H1 (cell line): ENCODE measurements at regions not wholly inside any gene's neighbourhood (a gene's known extent, or its start where the extent isn't known, plus 50 kb on each side); places are given as distances from the start of the nearest gene placed in this dataset.

Experiments
- CTCF ChIA-PET: fragments of 300-600 bp; sonication (Branson Sonifier 250); formaldehyde crosslinking; loops from one replicate; lab custom pipeline; 2021; ENCODE audit not compliant: partially characterized antibody; lab: Charles Lee
- POLR2A ChIA-PET: fragments of 300-600 bp; sonication (Branson Sonifier 250); formaldehyde crosslinking; loops from one replicate; lab custom pipeline; 2021; ENCODE audit warnings: inconsistent platforms; ENCODE audit not compliant: partially characterized antibody; lab: Charles Lee
- DNase-seq, 2 experiments: peaks; one replicate each; pipeline versions ENCODE4 v3.0.0 to v3.0.0-alpha.2; 2010 to 2022; ENCODE audit warnings: low spot score in 2 of 2, low read depth in 1 of 2, mixed read lengths in 1 of 2
- FAIRE-seq: peaks from 2 replicates; lab custom pipeline; 2011; peaks lifted over from hg19 to GRCh38; lab: Jason Lieb, UNC
- H2AFZ ChIP-seq: 2 replicates; pipeline ENCODE4 v1.8.1; 2012; ENCODE audit warnings: low read length, inconsistent platforms
- H2AK5ac ChIP-seq: 2 replicates; pipeline ENCODE4 v1.6.1; 2013; ENCODE audit warnings: low read depth, low read length
- H2BK120ac ChIP-seq: replicated peaks from 2 replicates; pipeline ENCODE3; 2013; ENCODE audit warnings: low read depth, low read length, inconsistent platforms
- H2BK12ac ChIP-seq: 2 replicates; pipeline ENCODE4 v1.6.1; 2013; ENCODE audit warnings: low read depth, low read length
- H2BK15ac ChIP-seq: 2 replicates; pipeline ENCODE4 v1.6.1; 2013; ENCODE audit warnings: low read length
- H2BK20ac ChIP-seq: 2 replicates; pipeline ENCODE4 v1.6.1; 2013; ENCODE audit warnings: low read length
- H2BK5ac ChIP-seq: 2 replicates; pipeline ENCODE4 v1.6.1; 2013; ENCODE audit warnings: low read depth, low read length
- H3K14ac ChIP-seq: 2 replicates; pipeline ENCODE4 v1.6.1; 2013; ENCODE audit warnings: inconsistent platforms; ENCODE audit not compliant: insufficient read length
- H3K18ac ChIP-seq: 2 replicates; pipeline ENCODE4 v1.6.1; 2013; ENCODE audit warnings: low read length; ENCODE audit errors: extremely low read depth
- H3K23ac ChIP-seq: 2 replicates; pipeline ENCODE4 v1.6.1; 2013; ENCODE audit warnings: inconsistent platforms; ENCODE audit not compliant: insufficient read length
- H3K23me2 ChIP-seq: 2 replicates; pipeline ENCODE4 v1.6.1; 2013; ENCODE audit warnings: low read depth, low read length
- H3K27ac ChIP-seq: 2 replicates; pipeline ENCODE4 v1.6.1; 2011; ENCODE audit warnings: low read depth, low read length, inconsistent platforms
- H3K27me3 ChIP-seq, 4 experiments: replicated peaks in 1 of 4; 1 replicate in 1 of 4; 2 replicates in 3 of 4; pipeline versions ENCODE4 v1.6.1 to v1.8.1; 2011 to 2013; ENCODE audit warnings: low read length in 3 of 4, mild to moderate bottlenecking in 3 of 4, inconsistent platforms in 2 of 4, mixed read lengths in 2 of 4, moderate library complexity in 1 of 4; ENCODE audit not compliant: control insufficient read depth in 3 of 4, insufficient read depth in 3 of 4; ENCODE audit errors: extremely low read depth in 1 of 4
- H3K36me3 ChIP-seq, 4 experiments: 2 replicates each; pipeline versions ENCODE4 v1.6.1 to v1.8.1; 2011 to 2013; ENCODE audit warnings: mild to moderate bottlenecking in 4 of 4, low read length in 3 of 4, moderate library complexity in 2 of 4, control low read depth in 1 of 4, inconsistent platforms in 1 of 4; ENCODE audit not compliant: insufficient read depth in 4 of 4, control insufficient read depth in 2 of 4
- H3K4ac ChIP-seq: replicated peaks from 2 replicates; pipeline ENCODE3; 2013; ENCODE audit warnings: low read length, low read depth, mixed read lengths, inconsistent platforms; ENCODE audit not compliant: insufficient read length
- H3K4me1 ChIP-seq, 4 experiments: replicated peaks in 1 of 4; 1 replicate in 1 of 4; 2 replicates in 3 of 4; pipeline versions ENCODE4 v1.6.1 to v1.8.1; 2011 to 2013; ENCODE audit warnings: low read length in 3 of 4, inconsistent platforms in 2 of 4, mixed read lengths in 1 of 4; ENCODE audit not compliant: insufficient read depth in 4 of 4, control insufficient read depth in 3 of 4
- H3K4me2 ChIP-seq, 2 experiments: 2 replicates each; pipeline versions ENCODE4 v1.6.1 to v1.8.1; 2011 to 2013; ENCODE audit warnings: low read depth in 2 of 2, low read length in 2 of 2, control low read depth in 1 of 2, inconsistent platforms in 1 of 2, mild to moderate bottlenecking in 1 of 2; ENCODE audit not compliant: insufficient read depth in 1 of 2
- H3K4me3 ChIP-seq, 4 experiments: fragments of 200-600, 300-600 bp in 1 of 4; sonication (generic), shearing (Covaris generic), sonication (Bioruptor Twin) in 1 of 4; 2 replicates each; pipeline versions ENCODE4 v1.5.1 to v1.8.1; 2011 to 2016; ENCODE audit warnings: low read length in 4 of 4, low read depth in 3 of 4, control low read depth in 2 of 4, inconsistent platforms in 2 of 4, mild to moderate bottlenecking in 2 of 4, mixed read lengths in 1 of 4, moderate library complexity in 1 of 4; ENCODE audit not compliant: insufficient read depth in 2 of 4; ENCODE audit errors: extremely low read depth in 1 of 4
- H3K56ac ChIP-seq: replicated peaks from 2 replicates; pipeline ENCODE3; 2013; ENCODE audit warnings: low read depth, mild to moderate bottlenecking, mixed read lengths, low read length, inconsistent platforms; ENCODE audit not compliant: insufficient read length
- H3K79me1 ChIP-seq: 2 replicates; pipeline ENCODE4 v1.6.1; 2013; ENCODE audit warnings: low read depth, low read length, control low read depth
- H3K79me2 ChIP-seq, 2 experiments: 2 replicates each; pipeline versions ENCODE4 v1.6.1 to v1.8.1; 2012 to 2013; ENCODE audit warnings: low read length in 2 of 2, mild to moderate bottlenecking in 2 of 2, inconsistent platforms in 1 of 2; ENCODE audit not compliant: insufficient read depth in 2 of 2, control insufficient read depth in 1 of 2
- H3K9ac ChIP-seq, 4 experiments: replicated peaks in 1 of 4; 1 replicate in 1 of 4; 2 replicates in 3 of 4; pipeline versions ENCODE4 v1.6.1 to v1.8.1; 2011 to 2013; ENCODE audit warnings: low read depth in 3 of 4, low read length in 3 of 4, control low read depth in 2 of 4, mild to moderate bottlenecking in 2 of 4, moderate library complexity in 2 of 4, inconsistent platforms in 1 of 4; ENCODE audit errors: extremely low read depth in 1 of 4
- H3K9me3 ChIP-seq, 2 experiments: 2 replicates each; pipeline versions ENCODE4 v1.6.1 to v1.8.1; 2012 to 2013; ENCODE audit warnings: mild to moderate bottlenecking in 2 of 2, moderate library complexity in 2 of 2, control low read depth in 1 of 2, inconsistent platforms in 1 of 2, low read depth in 1 of 2, low read length in 1 of 2, mixed read lengths in 1 of 2; ENCODE audit not compliant: insufficient read depth in 2 of 2
- H4K20me1 ChIP-seq, 2 experiments: replicated peaks in 1 of 2; 2 replicates each; pipeline versions ENCODE3 to v1.8.1; 2011 to 2013; ENCODE audit warnings: inconsistent platforms in 2 of 2, low read length in 2 of 2, mild to moderate bottlenecking in 1 of 2; ENCODE audit not compliant: insufficient read depth in 2 of 2, control insufficient read depth in 1 of 2
- H4K5ac ChIP-seq: 2 replicates; pipeline ENCODE4 v1.6.1; 2013; ENCODE audit warnings: low read length, low read depth, mixed read lengths, inconsistent platforms; ENCODE audit not compliant: insufficient read length
- H4K8ac ChIP-seq: 2 replicates; pipeline ENCODE4 v1.8.0; 2013; ENCODE audit warnings: mild to moderate bottlenecking, moderate library complexity, low read length, inconsistent platforms; ENCODE audit not compliant: insufficient read depth; ENCODE audit errors: extremely low read depth
- H4K91ac ChIP-seq: replicated peaks from 2 replicates; pipeline ENCODE3; 2013; ENCODE audit warnings: low read length, mixed read lengths, inconsistent platforms; ENCODE audit not compliant: insufficient read length
- BACH1 ChIP-seq: IDR thresholded peaks from 2 replicates; pipeline ENCODE4 v1.6.1; 2012; ENCODE audit warnings: low read length, improper control_type of control experiment
- WGBS, 2 experiments: shearing (Covaris generic) in 1 of 2; methylation state at CpG; one replicate each; pipeline versions ENCODE4 v1.1.6 to v1.1.7; 2013 to 2015; ENCODE audit warnings: low lambda C conversion rate in 2 of 2, mixed read lengths in 2 of 2, inconsistent platforms in 1 of 2, low coverage in 1 of 2, missing lambda C conversion rate in 1 of 2; ENCODE audit not compliant: insufficient replicate concordance in 2 of 2, insufficient coverage in 1 of 2, insufficient read length in 1 of 2; ENCODE audit errors: extremely low coverage in 1 of 2, missing lambda C conversion rate in 1 of 2; 5-methylcytosine and 5-hydroxymethylcytosine counted together

GRCh38 chr5:162762119-162762518 is 675.3 kb upstream of the CCNG1 start:
- H3K79me1 ChIP-seq = no peaks in the 10 kb centered on the region
- H4K5ac ChIP-seq = no peak overlapping the region
- H3K4me1 ChIP-seq = no peaks in the 10 kb centered on the region
- no peak overlapping the region for H4K8ac ChIP-seq
- FAIRE-seq = no peak
- ChIA-PET POLR2A (no interaction called here), CTCF (no interaction called here)
- H3K79me2 ChIP-seq = no peaks in the 10 kb centered on the region
- no peaks in the 10 kb centered on the region for H3K9me3 ChIP-seq
- H2BK5ac ChIP-seq = no peak overlapping the region
- no peak overlapping the region for H2BK12ac ChIP-seq
- 81% methylated on average over 5 of the region's 5 CpGs; no CpG with 5 or more reads in 1 of the 2 experiments for WGBS, 2 experiments
- TF ChIP-seq BACH1 = no peak
- no peaks in the 10 kb centered on the region for H3K27me3 ChIP-seq
- H4K20me1 ChIP-seq = no peaks in the 10 kb centered on the region
- no peak overlapping the region for H3K23ac ChIP-seq
- H2BK120ac ChIP-seq = no peak overlapping the region
- no peak overlapping the region for H3K4me3 ChIP-seq
- no peak for DNase-seq
- H3K9ac ChIP-seq = no peak overlapping the region
- no peak overlapping the region for H2AK5ac ChIP-seq
- no peak overlapping the region for H2BK15ac ChIP-seq
- no peak overlapping the region for H3K27ac ChIP-seq
- no peaks in the 10 kb centered on the region for H3K23me2 ChIP-seq
- H3K4ac ChIP-seq = no peak overlapping the region
- no peak overlapping the region for H2AFZ ChIP-seq
- no peak overlapping the region for H2BK20ac ChIP-seq
- no peak overlapping the region for H4K91ac ChIP-seq
- H3K18ac ChIP-seq = no peak overlapping the region
- H3K36me3 ChIP-seq = no peaks in the 10 kb centered on the region
- H3K56ac ChIP-seq = no peak overlapping the region
- no peak overlapping the region for H3K4me2 ChIP-seq
- H3K14ac ChIP-seq = no peak overlapping the region
